Glutamatergic neuron (in vitro differentiated cells): ENCODE measurements at regions not wholly inside any gene's neighbourhood (a gene's known extent, or its start where the extent isn't known, plus 50 kb on each side); places are given as distances from the start of the nearest gene placed in this dataset.

ENCODE experiments used
- DNase-seq: peaks from one replicate; pipeline ENCODE4 v3.0.0; 2022
- H3K27ac Mint-ChIP-seq: one replicate; pipeline ENCODE4 v1.8.0; 2020; ENCODE audit warnings: mild to moderate bottlenecking, mixed read lengths, inconsistent platforms; ENCODE audit not compliant: unreplicated experiment
- H3K27me3 Mint-ChIP-seq: one replicate; pipeline ENCODE4 v1.8.0; 2020; ENCODE audit warnings: mild to moderate bottlenecking, moderate library complexity, mixed read lengths, inconsistent platforms; ENCODE audit not compliant: unreplicated experiment
- H3K36me3 Mint-ChIP-seq: one replicate; pipeline ENCODE4 v1.8.0; 2020; ENCODE audit warnings: mild to moderate bottlenecking, mixed read lengths, inconsistent platforms; ENCODE audit not compliant: unreplicated experiment
- H3K4me1 Mint-ChIP-seq: one replicate; pipeline ENCODE4 v1.8.0; 2020; ENCODE audit warnings: mild to moderate bottlenecking, low read depth, mixed read lengths, inconsistent platforms; ENCODE audit not compliant: unreplicated experiment
- H3K4me3 Mint-ChIP-seq: one replicate; pipeline ENCODE4 v1.8.0; 2020; ENCODE audit warnings: mild to moderate bottlenecking, mixed read lengths, inconsistent platforms; ENCODE audit not compliant: unreplicated experiment
- H3K9me3 Mint-ChIP-seq: one replicate; pipeline ENCODE4 v1.8.0; 2020; ENCODE audit warnings: mild to moderate bottlenecking, moderate library complexity, mixed read lengths, inconsistent platforms; ENCODE audit not compliant: unreplicated experiment
- CTCF ChIP-seq: fragments of 200-600 bp; sonication (generic); IDR thresholded peaks from one replicate; pipeline ENCODE4 v1.5.0; 2021; ENCODE audit not compliant: partially characterized antibody, unreplicated experiment

GRCh38 chr17:72553051-72553755, 432.4 kb downstream of the SOX9 start:
- DNase-seq = no peak
- no peak for TF ChIP-seq CTCF
- peaks cover 3% of the 10 kb centered on the region for H3K27me3 Mint-ChIP-seq
- H3K4me3 Mint-ChIP-seq = no peak overlapping the region
- no peak overlapping the region for H3K27ac Mint-ChIP-seq
- H3K4me1 Mint-ChIP-seq = no peaks in the 10 kb centered on the region
- H3K36me3 Mint-ChIP-seq = peaks cover under 1% of the 10 kb centered on the region
- H3K9me3 Mint-ChIP-seq = peaks cover 3% of the 10 kb centered on the region

GRCh38 chr17:72554508-72554907, 433.7 kb downstream of the SOX9 start:
- no peak for TF ChIP-seq CTCF
- Mint-ChIP-seq H3K9me3 (peaks cover 3% of the 10 kb centered on the region), H3K27me3 (peaks cover 3% of the 10 kb centered on the region), H3K36me3 (no peaks in the 10 kb centered on the region), H3K4me1 (peaks cover 2% of the 10 kb centered on the region), H3K4me3 (no peak overlapping the region), H3K27ac (no peak overlapping the region)
- DNase-seq = no peak

- no peak for TF ChIP-seq CTCF
- Mint-ChIP-seq H3K4me1 (peaks cover 2% of the 10 kb centered on the region), H3K36me3 (no peaks in the 10 kb centered on the region), H3K27me3 (peaks cover 3% of the 10 kb centered on the region), H3K27ac (no peak overlapping the region), H3K9me3 (peaks cover 3% of the 10 kb centered on the region), H3K4me3 (no peak overlapping the region)
- no peak for DNase-seq
These were observed 434.2 kb downstream of the SOX9 start for GRCh38 chr17:72555052-72555451.

- peak; percentile 84 for DNase-seq
- H3K9me3 Mint-ChIP-seq = no peaks in the 10 kb centered on the region
- H3K36me3 Mint-ChIP-seq = no peaks in the 10 kb centered on the region
- peaks cover 7% of the 10 kb centered on the region for H3K4me1 Mint-ChIP-seq
- no peak overlapping the region for H3K27ac Mint-ChIP-seq
- TF ChIP-seq CTCF = peak; percentile 87
- peaks cover 3% of the 10 kb centered on the region for H3K27me3 Mint-ChIP-seq
- H3K4me3 Mint-ChIP-seq = no peak overlapping the region
These were observed 436.4 kb downstream of the SOX9 start for GRCh38 chr17:72556944-72557826.
